ENCODE measurements at regions not wholly inside any gene's neighbourhood (a gene's known extent, or its start where the extent isn't known, plus 50 kb on each side); places are given as distances from the start of the nearest gene placed in this dataset.

DNA sequence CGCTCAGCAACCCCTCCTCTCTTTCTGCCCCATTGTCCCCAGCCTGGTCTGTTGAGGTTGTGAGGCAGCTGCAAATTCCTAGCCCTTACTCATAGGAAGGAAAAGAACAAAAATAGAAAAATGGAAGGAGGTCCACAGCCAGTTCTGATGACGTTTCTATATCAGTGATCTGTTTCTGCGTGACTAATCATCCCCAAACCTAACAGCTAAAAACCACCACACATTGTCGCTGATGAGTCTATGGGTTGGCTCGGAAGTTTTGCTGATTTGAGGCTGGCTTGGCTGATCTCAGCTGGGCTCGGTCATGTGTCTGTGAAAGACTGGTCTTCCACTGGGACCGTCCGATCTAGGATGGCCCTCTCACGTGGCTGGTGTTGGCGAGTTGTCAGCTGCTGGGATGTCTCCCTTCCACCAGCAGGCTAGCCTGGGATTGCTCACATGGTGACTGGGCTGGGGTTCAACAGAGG is 200.6 kb upstream of the ZNF618 start:
- H3K4me1 ChIP-seq (ENCODE audit: insufficient read depth, low read length, poor library complexity, severe bottlenecking) = no peaks in the 10 kb centered on the region
- no peak for TF ChIP-seq EZH2phosphoT487 (IDR thresholded peaks at IDR 0.05; ENCODE audit: borderline replicate concordance)
- TF ChIP-seq, protein P1, sequence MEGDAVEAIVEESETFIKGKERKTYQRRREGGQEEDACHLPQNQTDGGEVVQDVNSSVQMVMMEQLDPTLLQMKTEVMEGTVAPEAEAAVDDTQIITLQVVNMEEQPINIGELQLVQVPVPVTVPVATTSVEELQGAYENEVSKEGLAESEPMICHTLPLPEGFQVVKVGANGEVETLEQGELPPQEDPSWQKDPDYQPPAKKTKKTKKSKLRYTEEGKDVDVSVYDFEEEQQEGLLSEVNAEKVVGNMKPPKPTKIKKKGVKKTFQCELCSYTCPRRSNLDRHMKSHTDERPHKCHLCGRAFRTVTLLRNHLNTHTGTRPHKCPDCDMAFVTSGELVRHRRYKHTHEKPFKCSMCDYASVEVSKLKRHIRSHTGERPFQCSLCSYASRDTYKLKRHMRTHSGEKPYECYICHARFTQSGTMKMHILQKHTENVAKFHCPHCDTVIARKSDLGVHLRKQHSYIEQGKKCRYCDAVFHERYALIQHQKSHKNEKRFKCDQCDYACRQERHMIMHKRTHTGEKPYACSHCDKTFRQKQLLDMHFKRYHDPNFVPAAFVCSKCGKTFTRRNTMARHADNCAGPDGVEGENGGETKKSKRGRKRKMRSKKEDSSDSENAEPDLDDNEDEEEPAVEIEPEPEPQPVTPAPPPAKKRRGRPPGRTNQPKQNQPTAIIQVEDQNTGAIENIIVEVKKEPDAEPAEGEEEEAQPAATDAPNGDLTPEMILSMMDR (conservative IDR thresholded peaks at IDR 0.05; ENCODE audit: low read length) = no peak
- H2AFZ ChIP-seq (ENCODE audit: low read length) = no peak overlapping the region
- no peak overlapping the region for H3K4me3 ChIP-seq (ENCODE audit: low read length, poor library complexity, severe bottlenecking)
- peaks cover 7% of the 10 kb centered on the region for H3K27me3 ChIP-seq (ENCODE audit: insufficient read depth, low read length, poor library complexity, severe bottlenecking)
- no peak overlapping the region for H3K9ac ChIP-seq (ENCODE audit: low read depth, low read length, poor library complexity, severe bottlenecking)
- H3K36me3 ChIP-seq (ENCODE audit: insufficient read depth, low read length) = no peaks in the 10 kb centered on the region
- no peaks in the 10 kb centered on the region for H4K20me1 ChIP-seq (ENCODE audit: insufficient read depth, low read length, poor library complexity, severe bottlenecking)
- no peaks in the 10 kb centered on the region for H3K9me2 ChIP-seq (replicated peaks; ENCODE audit: low read depth, low read length)
- no peaks in the 10 kb centered on the region for H3F3A ChIP-seq (ENCODE audit: low read depth)
- H3K79me2 ChIP-seq (ENCODE audit: insufficient read depth, low read length) = no peaks in the 10 kb centered on the region
- no peaks in the 10 kb centered on the region for H3K9me3 ChIP-seq (ENCODE audit: insufficient read depth, low read depth, low read length)
- no peak overlapping the region for H3K4me2 ChIP-seq (ENCODE audit: low read depth, low read length, poor library complexity, severe bottlenecking)

DNA sequence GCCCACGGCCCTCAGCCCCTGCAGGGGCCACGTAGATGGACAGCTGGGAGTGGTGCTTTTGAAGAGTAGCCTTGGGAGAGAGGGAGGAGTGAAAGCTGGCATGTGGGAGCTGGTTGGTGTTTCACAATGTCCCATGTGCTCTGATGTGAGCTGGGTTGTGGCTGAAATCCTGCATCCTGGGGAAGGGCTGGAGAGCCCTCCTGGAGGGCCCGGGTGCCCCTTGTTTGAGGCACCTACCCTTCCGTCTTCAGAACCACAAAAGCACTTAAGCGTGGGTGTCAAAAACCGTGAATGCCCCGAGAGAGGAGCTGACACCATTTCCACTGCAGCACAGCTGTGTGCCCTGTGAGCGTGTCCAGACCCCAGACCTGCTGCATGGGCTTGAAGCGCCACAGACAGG is 199.1 kb upstream of the ZNF618 start:
- Histone ChIP-seq H3K4me2 (ENCODE audit: low read depth, low read length, poor library complexity, severe bottlenecking) (no peak overlapping the region), H3K79me2 (ENCODE audit: insufficient read depth, low read length) (no peaks in the 10 kb centered on the region), H3K4me3 (ENCODE audit: low read length, poor library complexity, severe bottlenecking) (no peak overlapping the region), H4K20me1 (ENCODE audit: insufficient read depth, low read length, poor library complexity, severe bottlenecking) (no peaks in the 10 kb centered on the region), H3F3A (ENCODE audit: low read depth) (no peaks in the 10 kb centered on the region), H3K9me2 (replicated peaks; ENCODE audit: low read depth, low read length) (no peaks in the 10 kb centered on the region), H3K27me3 (ENCODE audit: insufficient read depth, low read length, poor library complexity, severe bottlenecking) (peaks cover 7% of the 10 kb centered on the region), H3K36me3 (ENCODE audit: insufficient read depth, low read length) (no peaks in the 10 kb centered on the region), H2AFZ (ENCODE audit: low read length) (no peak overlapping the region), H3K9ac (ENCODE audit: low read depth, low read length, poor library complexity, severe bottlenecking) (no peak overlapping the region), H3K9me3 (ENCODE audit: insufficient read depth, low read depth, low read length) (no peaks in the 10 kb centered on the region), H3K4me1 (ENCODE audit: insufficient read depth, low read length, poor library complexity, severe bottlenecking) (no peaks in the 10 kb centered on the region)
- TF ChIP-seq, protein P1 (conservative IDR thresholded peaks at IDR 0.05; ENCODE audit: low read length) = no peak

DNA sequence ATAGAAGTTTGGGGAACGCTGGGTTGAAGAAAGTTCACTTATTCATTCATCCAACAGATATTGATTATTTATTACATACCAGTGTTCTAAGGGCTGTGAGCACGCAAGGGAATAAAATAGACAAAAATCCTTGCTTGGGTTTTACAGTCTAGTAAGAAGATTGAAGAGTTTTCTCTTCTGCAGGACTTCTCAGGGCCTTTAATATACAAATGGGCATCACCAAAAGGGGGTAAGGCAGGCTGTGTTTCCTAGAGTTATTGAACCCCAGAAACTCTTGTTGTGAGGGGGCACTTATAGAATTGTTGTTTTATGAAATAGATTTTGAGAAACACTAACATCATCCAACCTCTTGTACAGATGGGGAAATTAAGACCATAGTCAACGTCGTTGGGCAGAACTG is 198.5 kb upstream of the ZNF618 start:
- TF ChIP-seq EZH2phosphoT487 (IDR thresholded peaks at IDR 0.05; ENCODE audit: borderline replicate concordance) = no peak
- TF ChIP-seq, protein P1 (conservative IDR thresholded peaks at IDR 0.05; ENCODE audit: low read length) = no peak

More for the DNA sequence above, 198.5 kb upstream of the ZNF618 start:
- H3K9me3 ChIP-seq (ENCODE audit: insufficient read depth, low read depth, low read length) = no peaks in the 10 kb centered on the region
- no peaks in the 10 kb centered on the region for H3K79me2 ChIP-seq (ENCODE audit: insufficient read depth, low read length)
- H3K4me2 ChIP-seq (ENCODE audit: low read depth, low read length, poor library complexity, severe bottlenecking) = no peak overlapping the region
- H3K36me3 ChIP-seq (ENCODE audit: insufficient read depth, low read length) = no peaks in the 10 kb centered on the region
- H4K20me1 ChIP-seq (ENCODE audit: insufficient read depth, low read length, poor library complexity, severe bottlenecking) = no peaks in the 10 kb centered on the region
- no peaks in the 10 kb centered on the region for H3K4me1 ChIP-seq (ENCODE audit: insufficient read depth, low read length, poor library complexity, severe bottlenecking)
- H3K9me2 ChIP-seq (replicated peaks; ENCODE audit: low read depth, low read length) = no peaks in the 10 kb centered on the region
- H3K4me3 ChIP-seq (ENCODE audit: low read length, poor library complexity, severe bottlenecking) = no peak overlapping the region
- H3F3A ChIP-seq (ENCODE audit: low read depth) = no peaks in the 10 kb centered on the region
- H3K27me3 ChIP-seq (ENCODE audit: insufficient read depth, low read length, poor library complexity, severe bottlenecking) = peaks cover 7% of the 10 kb centered on the region
- H2AFZ ChIP-seq (ENCODE audit: low read length) = no peak overlapping the region
- no peak overlapping the region for H3K9ac ChIP-seq (ENCODE audit: low read depth, low read length, poor library complexity, severe bottlenecking)
